Common myeloid progenitor, CD34-positive (primary cell): ENCODE measurements at regions not wholly inside any gene's neighbourhood (a gene's known extent, or its start where the extent isn't known, plus 50 kb on each side); places are given as distances from the start of the nearest gene placed in this dataset.

Source experiments
- CTCF ChIA-PET: fragments of 350-600 bp; sonication (Branson Sonifier 250); formaldehyde crosslinking; loops from one replicate; lab custom pipeline; 2021; ENCODE audit warnings: antibody characterized with exemption; lab: Charles Lee
- POLR2A ChIA-PET: fragments of 350-600 bp; sonication (Branson Sonifier 250); formaldehyde crosslinking; loops from one replicate; lab custom pipeline; 2021; ENCODE audit warnings: antibody characterized with exemption; lab: Charles Lee
- DNase-seq, 3 donors: peaks; one replicate each; pipeline versions ENCODE4 v3.0.0 to v3.0.0-alpha.2; 2013
- H3K27ac ChIP-seq, 2 experiments: 1 replicate in 1 of 2; 2 replicates in 1 of 2; pipeline ENCODE4 v1.7.0; 2013; ENCODE audit warnings: inconsistent platforms in 2 of 2, low read length in 2 of 2, mild to moderate bottlenecking in 2 of 2, low read depth in 1 of 2, moderate library complexity in 1 of 2; ENCODE audit not compliant: severe bottlenecking in 2 of 2, insufficient read depth in 1 of 2, poor library complexity in 1 of 2
- H3K27me3 ChIP-seq, 5 experiments: replicated peaks in 2 of 5; 1 replicate in 3 of 5; 2 replicates in 2 of 5; pipeline versions ENCODE4 v1.6.1 to v1.7.0; 2013; ENCODE audit warnings: low read length in 4 of 5, mild to moderate bottlenecking in 2 of 5, moderate library complexity in 2 of 5, inconsistent platforms in 1 of 5; ENCODE audit not compliant: insufficient read depth in 5 of 5, control insufficient read depth in 4 of 5
- H3K36me3 ChIP-seq, 4 experiments: 1 replicate in 2 of 4; 2 replicates in 2 of 4; pipeline versions ENCODE4 v1.6.1 to v1.7.0; 2013; ENCODE audit warnings: low read length in 3 of 4, control low read depth in 1 of 4, mild to moderate bottlenecking in 1 of 4; ENCODE audit not compliant: control insufficient read depth in 4 of 4, insufficient read depth in 4 of 4
- H3K4me1 ChIP-seq, 4 experiments: 1 replicate in 3 of 4; 2 replicates in 1 of 4; pipeline versions ENCODE4 v1.6.1 to v1.7.1; 2013; ENCODE audit warnings: low read length in 3 of 4, mild to moderate bottlenecking in 3 of 4, control low read depth in 1 of 4, inconsistent platforms in 1 of 4, moderate library complexity in 1 of 4; ENCODE audit not compliant: control insufficient read depth in 4 of 4, insufficient read depth in 4 of 4; ENCODE audit errors: control extremely low read depth in 1 of 4
- H3K4me3 ChIP-seq, 7 experiments: 1 replicate in 4 of 7; 2 replicates in 3 of 7; pipeline versions ENCODE4 v1.5.1 to v1.7.0; 2013; ENCODE audit warnings: mild to moderate bottlenecking in 7 of 7, low read length in 6 of 7, moderate library complexity in 6 of 7, inconsistent platforms in 2 of 7, low read depth in 2 of 7, control low read depth in 1 of 7; ENCODE audit not compliant: insufficient read depth in 4 of 7, control insufficient read depth in 1 of 7; ENCODE audit errors: extremely low read depth in 1 of 7
- H3K9me3 ChIP-seq, 5 experiments: 1 replicate in 4 of 5; 2 replicates in 1 of 5; pipeline versions ENCODE4 v1.6.1 to v1.7.1; 2013; ENCODE audit warnings: low read length in 4 of 5, mild to moderate bottlenecking in 2 of 5, inconsistent platforms in 1 of 5, low read depth in 1 of 5, moderate library complexity in 1 of 5; ENCODE audit not compliant: control insufficient read depth in 4 of 5, insufficient read depth in 2 of 5; ENCODE audit errors: control extremely low read depth in 1 of 5
- WGBS: methylation state at CpG from one replicate; pipeline ENCODE4 v1.1.5; 2013; ENCODE audit not compliant: insufficient coverage; 5-methylcytosine and 5-hydroxymethylcytosine counted together

GRCh38 chr12:17592472-17592871, 497.5 kb downstream of the RERGL start:
- DNase-seq, result no peak
- 100% methylated on average over 3 of the region's 4 CpGs for WGBS

GRCh38 chr12:17591005-17591681, 498.9 kb downstream of the RERGL start:
- Histone ChIP-seq H3K27me3 (no peaks in the 10 kb centered on the region), H3K36me3 (no peaks in the 10 kb centered on the region), H3K4me1 (no peaks in the 10 kb centered on the region), H3K4me3 (no peak overlapping the region), H3K27ac (no peak overlapping the region), H3K9me3 (no peaks in the 10 kb centered on the region)
- ChIA-PET CTCF (no interaction called here), POLR2A (no interaction called here)
- no peak for DNase-seq
- no CpG with 5 or more reads among the region's 4 CpGs for WGBS

More at GRCh38 chr12:17592472-17592871, 497.5 kb downstream of the RERGL start:
- Histone ChIP-seq H3K36me3 (no peaks in the 10 kb centered on the region), H3K4me1 (no peaks in the 10 kb centered on the region), H3K27me3 (no peaks in the 10 kb centered on the region), H3K4me3 (no peak overlapping the region), H3K9me3 (no peaks in the 10 kb centered on the region), H3K27ac (no peak overlapping the region)
- ChIA-PET CTCF (no interaction called here), POLR2A (no interaction called here)

GRCh38 chr12:17588968-17589367, 501.0 kb downstream of the RERGL start:
- Histone ChIP-seq H3K4me1 (no peaks in the 10 kb centered on the region), H3K27ac (no peak overlapping the region), H3K36me3 (no peaks in the 10 kb centered on the region), H3K9me3 (no peaks in the 10 kb centered on the region), H3K4me3 (no peak overlapping the region), H3K27me3 (no peaks in the 10 kb centered on the region)
- DNase-seq, result no peak
- 75% methylated on average over 2 of the region's 5 CpGs for WGBS
- ChIA-PET POLR2A (no interaction called here), CTCF (no interaction called here)

GRCh38 chr12:17579205-17580026, 510.6 kb downstream of the RERGL start:
- POLR2A ChIA-PET, result no interaction called here
- WGBS, result 100% methylated on average over 4 of the region's 6 CpGs

GRCh38 chr12:17577405-17577804, 512.6 kb downstream of the RERGL start:
- no peak overlapping the region for H3K4me3 ChIP-seq
- DNase-seq, result no peak

More at GRCh38 chr12:17579205-17580026, 510.6 kb downstream of the RERGL start:
- CTCF ChIA-PET, result no interaction called here
- Histone ChIP-seq H3K36me3 (no peaks in the 10 kb centered on the region), H3K4me1 (no peaks in the 10 kb centered on the region), H3K9me3 (no peaks in the 10 kb centered on the region), H3K4me3 (no peak overlapping the region), H3K27me3 (no peaks in the 10 kb centered on the region), H3K27ac (no peak overlapping the region)
- DNase-seq, result no peak

GRCh38 chr12:17572250-17572649, 517.7 kb downstream of the RERGL start:
- POLR2A ChIA-PET, result no interaction called here

More at GRCh38 chr12:17577405-17577804, 512.6 kb downstream of the RERGL start:
- no peaks in the 10 kb centered on the region for H3K9me3 ChIP-seq
- no peaks in the 10 kb centered on the region for H3K27me3 ChIP-seq
- ChIA-PET POLR2A (no interaction called here), CTCF (no interaction called here)
- 0% methylated on average over 1 of the region's 5 CpGs for WGBS
- H3K27ac ChIP-seq, result no peak overlapping the region
- no peaks in the 10 kb centered on the region for H3K36me3 ChIP-seq
- H3K4me1 ChIP-seq, result no peaks in the 10 kb centered on the region

GRCh38 chr12:17571047-17571446, 518.9 kb downstream of the RERGL start:
- ChIA-PET CTCF (no interaction called here), POLR2A (no interaction called here)
- WGBS, result no CpG with 5 or more reads among the region's 2 CpGs
- Histone ChIP-seq H3K27me3 (no peaks in the 10 kb centered on the region), H3K4me3 (no peak overlapping the region), H3K9me3 (no peaks in the 10 kb centered on the region), H3K4me1 (no peaks in the 10 kb centered on the region), H3K36me3 (no peaks in the 10 kb centered on the region), H3K27ac (no peak overlapping the region)
- DNase-seq, result no peak

More at GRCh38 chr12:17572250-17572649, 517.7 kb downstream of the RERGL start:
- CTCF ChIA-PET, result no interaction called here
- Histone ChIP-seq H3K27me3 (no peaks in the 10 kb centered on the region), H3K4me3 (no peak overlapping the region), H3K9me3 (no peaks in the 10 kb centered on the region), H3K27ac (no peak overlapping the region), H3K4me1 (no peaks in the 10 kb centered on the region), H3K36me3 (no peaks in the 10 kb centered on the region)
- no peak for DNase-seq
